ENCODE measurements at regions not wholly inside any gene's neighbourhood (a gene's known extent, or its start where the extent isn't known, plus 50 kb on each side); places are given as distances from the start of the nearest gene placed in this dataset.

- no peaks in the 10 kb centered on the region for H3K9me3 ChIP-seq (ENCODE audit: low read depth)
- no peak overlapping the region for H3K27ac ChIP-seq
- DNase-seq (ENCODE audit: low read depth in 1 of 2, low spot score in 1 of 2), result no peak
- H3K27me3 ChIP-seq, result no peaks in the 10 kb centered on the region
- no peak for TF ChIP-seq CTCF (IDR thresholded peaks at IDR 0.05; ENCODE audit: low read depth, low read length)
- no peaks in the 10 kb centered on the region for H3K36me3 ChIP-seq
- H3K4me3 ChIP-seq, result no peak overlapping the region
- H3K4me1 ChIP-seq (ENCODE audit: low read depth), result no peaks in the 10 kb centered on the region
Observed at GRCh38 chr2:122681626-122682025, 926.2 kb downstream of the TSN start.

- Histone ChIP-seq H3K27me3 (no peaks in the 10 kb centered on the region), H3K36me3 (no peaks in the 10 kb centered on the region), H3K4me3 (no peak overlapping the region), H3K4me1 (ENCODE audit: low read depth) (no peaks in the 10 kb centered on the region), H3K9me3 (ENCODE audit: low read depth) (no peaks in the 10 kb centered on the region), H3K27ac (no peak overlapping the region)
- TF ChIP-seq CTCF (IDR thresholded peaks at IDR 0.05; ENCODE audit: low read depth, low read length), result no peak
- no peak for DNase-seq (ENCODE audit: low read depth in 1 of 2, low spot score in 1 of 2)
Observed at GRCh38 chr2:122682356-122682755, 926.9 kb downstream of the TSN start.

- Histone ChIP-seq H3K36me3 (no peaks in the 10 kb centered on the region), H3K4me1 (ENCODE audit: low read depth) (no peaks in the 10 kb centered on the region), H3K27ac (no peak overlapping the region), H3K27me3 (no peaks in the 10 kb centered on the region), H3K4me3 (no peak overlapping the region), H3K9me3 (ENCODE audit: low read depth) (no peaks in the 10 kb centered on the region)
- no peak for DNase-seq (ENCODE audit: low read depth in 1 of 2, low spot score in 1 of 2)
- no peak for TF ChIP-seq CTCF (IDR thresholded peaks at IDR 0.05; ENCODE audit: low read depth, low read length)
Observed at GRCh38 chr2:122683018-122683417, 927.6 kb downstream of the TSN start.

GRCh38 chr2:122692400-122693083 lies 937.1 kb downstream of the TSN start:
- no peak overlapping the region for H3K4me3 ChIP-seq
- no peaks in the 10 kb centered on the region for H3K9me3 ChIP-seq (ENCODE audit: low read depth)
- H3K27me3 ChIP-seq, result no peaks in the 10 kb centered on the region
- DNase-seq (ENCODE audit: low read depth in 1 of 2, low spot score in 1 of 2), result no peak
- TF ChIP-seq CTCF (IDR thresholded peaks at IDR 0.05; ENCODE audit: low read depth, low read length), result no peak
- H3K4me1 ChIP-seq (ENCODE audit: low read depth), result peaks cover 7% of the 10 kb centered on the region
- no peaks in the 10 kb centered on the region for H3K36me3 ChIP-seq
- H3K27ac ChIP-seq, result no peak overlapping the region

GRCh38 chr2:122697415-122697814 lies 942.0 kb downstream of the TSN start:
- H3K4me1 ChIP-seq (ENCODE audit: low read depth), result no peaks in the 10 kb centered on the region
- H3K27me3 ChIP-seq, result no peaks in the 10 kb centered on the region
- H3K9me3 ChIP-seq (ENCODE audit: low read depth), result no peaks in the 10 kb centered on the region
- no peaks in the 10 kb centered on the region for H3K36me3 ChIP-seq
- no peak overlapping the region for H3K27ac ChIP-seq
- no peak for TF ChIP-seq CTCF (IDR thresholded peaks at IDR 0.05; ENCODE audit: low read depth, low read length)
- H3K4me3 ChIP-seq, result no peak overlapping the region
- DNase-seq (ENCODE audit: low read depth in 1 of 2, low spot score in 1 of 2), result no peak
